ENCODE measurements at regions not wholly inside any gene's neighbourhood (a gene's known extent, or its start where the extent isn't known, plus 50 kb on each side); places are given as distances from the start of the nearest gene placed in this dataset.

DNA sequence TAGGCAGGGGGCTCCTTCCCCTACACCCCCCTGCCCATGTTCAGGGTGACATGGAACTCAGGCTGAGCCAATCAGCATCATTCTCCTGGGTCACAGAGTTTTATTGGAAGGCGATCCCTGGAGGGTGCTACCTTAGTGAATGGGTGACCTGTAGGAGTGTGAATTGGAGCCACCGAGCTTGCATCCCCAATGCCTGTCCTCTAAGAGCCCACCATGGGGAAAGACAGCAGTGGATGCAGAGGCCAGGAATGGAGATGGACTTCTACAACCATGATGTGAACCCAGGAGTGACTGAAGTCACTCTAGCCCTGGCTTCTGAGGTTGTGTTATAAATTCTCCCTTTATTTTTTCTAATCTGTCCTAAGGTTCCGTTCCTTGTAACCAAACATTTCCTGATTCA lies 89.4 kb downstream of the CCDC71L start:
- TF ChIP-seq CTCF (IDR thresholded peaks at IDR 0.05) (no peak), POLR2A (IDR thresholded peaks at IDR 0.05) (no peak)
